HAP-1 (cell line): ENCODE measurements at regions not wholly inside any gene's neighbourhood (a gene's known extent, or its start where the extent isn't known, plus 50 kb on each side); places are given as distances from the start of the nearest gene placed in this dataset.

Experiments used
- DNase-seq, 2 experiments: peaks; one replicate each; pipeline ENCODE4 v3.0.0-alpha.2; 2016 to 2020; ENCODE audit warnings: low spot score in 2 of 2
- H3K27me3 ChIP-seq: fragments of 250-450 bp; sonication (Bioruptor Pico); 2 replicates; pipeline ENCODE4 v1.5.1; 2020; ENCODE audit warnings: low read depth, mild to moderate bottlenecking, moderate library complexity
- H3K36me3 ChIP-seq: fragments of 250-450 bp; sonication (Bioruptor Pico); replicated peaks from 2 replicates; pipeline ENCODE4 v1.5.1; 2020; ENCODE audit warnings: mild to moderate bottlenecking
- H3K4me1 ChIP-seq: fragments of 250-450 bp; sonication (Bioruptor Pico); 2 replicates; pipeline ENCODE4 v1.5.1; 2020; ENCODE audit warnings: mild to moderate bottlenecking
- H3K4me3 ChIP-seq: fragments of 250-450 bp; sonication (Bioruptor Pico); 2 replicates; pipeline ENCODE4 v1.5.1; 2020; ENCODE audit warnings: mild to moderate bottlenecking, moderate library complexity
- H3K9me3 ChIP-seq: fragments of 250-450 bp; sonication (Bioruptor Pico); 2 replicates; pipeline ENCODE4 v1.5.1; 2020; ENCODE audit warnings: mild to moderate bottlenecking, moderate library complexity
- in situ Hi-C: fragments of 300-500 bp; cut with MboI; formaldehyde crosslinking; loops from 3 replicates; pipeline ENCODE4 v1.14.3; 2020; ENCODE audit warnings: low sequenced_read_pairs, inconsistent platforms, mixed read lengths

GRCh38 chr19:46927893-46928292, 67.1 kb downstream of the ARHGAP35 start:
- in situ Hi-C loops = no loop called here
- peaks cover 18% of the 10 kb centered on the region for H3K4me1 ChIP-seq
- DNase-seq = no peak
- H3K36me3 ChIP-seq = no peaks in the 10 kb centered on the region
- H3K4me3 ChIP-seq = no peak overlapping the region
- no peaks in the 10 kb centered on the region for H3K27me3 ChIP-seq
- H3K9me3 ChIP-seq = no peaks in the 10 kb centered on the region

DNA sequence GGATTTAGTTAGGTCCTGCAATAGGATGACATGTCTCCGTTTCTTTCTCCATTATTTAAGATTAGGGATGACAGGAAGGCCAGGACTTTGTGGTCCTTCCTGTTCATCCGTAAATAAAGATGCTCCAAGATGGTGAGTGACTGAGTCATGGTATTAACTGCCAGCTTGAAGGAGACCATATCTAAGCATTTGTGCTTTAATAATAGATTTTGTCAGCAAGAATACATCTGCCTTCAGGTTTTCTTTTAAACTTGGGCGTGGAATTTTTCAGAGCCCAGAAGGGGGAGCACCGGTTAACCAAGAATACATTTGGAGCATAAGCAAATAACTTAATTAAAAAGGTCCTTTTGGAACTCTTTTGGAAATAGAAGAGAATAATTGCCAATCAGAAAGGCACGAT, 68.2 kb downstream of the ARHGAP35 start:
- in situ Hi-C loops = no loop called here
- DNase-seq = no peak
- Histone ChIP-seq H3K9me3 (no peaks in the 10 kb centered on the region), H3K4me1 (peaks cover 18% of the 10 kb centered on the region), H3K27me3 (no peaks in the 10 kb centered on the region), H3K36me3 (no peaks in the 10 kb centered on the region), H3K4me3 (no peak overlapping the region)

DNA sequence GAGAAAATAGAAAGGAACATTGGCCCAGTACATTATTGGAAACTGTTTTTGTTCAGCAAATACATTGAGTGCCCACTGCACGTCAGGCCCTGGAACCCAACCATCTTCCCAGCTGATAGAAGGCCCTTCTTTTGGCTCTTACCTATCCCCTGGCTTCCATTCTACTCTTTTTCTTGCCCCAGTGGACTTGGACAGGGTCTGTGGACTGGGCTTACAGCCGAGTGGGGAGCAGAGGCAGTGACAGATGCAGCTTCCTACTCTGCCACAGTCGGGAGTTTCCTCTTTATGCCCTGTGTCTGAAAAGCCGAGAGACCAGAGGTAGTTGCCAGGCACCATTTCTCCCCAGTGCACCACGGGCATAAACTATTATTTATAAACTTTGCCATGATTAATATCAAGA, 70.4 kb downstream of the ARHGAP35 start:
- Histone ChIP-seq H3K4me1 (peaks cover 10% of the 10 kb centered on the region), H3K4me3 (no peak overlapping the region), H3K36me3 (no peaks in the 10 kb centered on the region), H3K27me3 (no peaks in the 10 kb centered on the region), H3K9me3 (no peaks in the 10 kb centered on the region)
- in situ Hi-C loops = no loop called here
- DNase-seq = no peak

DNA sequence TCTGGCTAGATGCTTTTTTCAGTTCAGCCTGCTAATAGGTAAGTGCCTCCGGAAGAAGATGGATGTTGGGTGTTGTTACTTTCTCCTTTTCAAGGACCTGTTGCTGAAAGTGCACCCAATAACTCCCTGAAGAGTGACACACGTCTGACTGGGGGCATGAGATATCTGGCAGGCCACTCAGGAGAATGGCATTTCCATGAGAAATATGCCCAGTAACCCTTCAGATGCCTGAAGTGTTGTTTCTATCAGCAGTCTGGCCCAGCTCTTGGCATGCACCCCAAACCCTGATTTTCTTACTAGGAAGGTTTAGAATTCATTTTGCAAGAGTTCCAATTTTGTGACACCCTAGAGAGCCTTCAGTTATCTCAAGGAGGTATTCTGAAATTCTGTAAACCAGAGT, 71.5 kb downstream of the ARHGAP35 start:
- no peak for DNase-seq
- Histone ChIP-seq H3K4me1 (no peaks in the 10 kb centered on the region; the same call in 1 of the 2 replicates), H3K4me3 (no peak overlapping the region), H3K9me3 (no peaks in the 10 kb centered on the region), H3K27me3 (no peaks in the 10 kb centered on the region), H3K36me3 (peaks cover 2% of the 10 kb centered on the region; the same call in 1 of the 2 replicates)
- in situ Hi-C loops = no loop called here

DNA sequence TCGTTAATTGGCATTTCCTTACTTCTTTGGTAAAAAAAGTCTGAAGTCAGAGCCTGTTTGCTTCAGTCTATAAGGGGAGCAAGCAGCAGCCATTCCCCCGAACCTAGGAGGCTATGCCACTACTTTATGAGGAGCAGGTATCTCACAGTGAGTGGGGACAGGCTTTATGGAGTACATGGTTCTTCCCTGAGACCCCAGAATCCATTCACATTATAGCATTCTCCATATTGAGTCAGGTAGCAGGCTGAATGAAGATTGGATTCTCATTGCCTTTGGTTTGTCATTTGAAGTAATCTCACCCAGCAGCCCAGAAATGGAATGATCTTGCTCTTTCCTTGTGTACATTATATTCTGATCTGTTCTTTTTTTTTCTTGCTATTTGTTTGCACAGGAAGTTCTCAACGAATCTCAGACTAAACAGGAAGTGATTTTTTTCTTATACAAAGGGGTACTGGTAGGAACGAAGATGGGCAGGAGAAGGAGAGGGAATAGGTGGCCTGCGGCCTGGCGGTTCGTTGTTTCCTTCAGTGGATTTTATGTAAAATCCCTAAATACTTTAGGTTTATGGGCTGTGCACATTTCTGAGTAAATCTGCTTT, 74.4 kb downstream of the ARHGAP35 start:
- Histone ChIP-seq H3K27me3 (no peaks in the 10 kb centered on the region), H3K9me3 (no peaks in the 10 kb centered on the region), H3K36me3 (peaks cover 7% of the 10 kb centered on the region; the same call in 1 of the 2 replicates), H3K4me3 (no peak overlapping the region), H3K4me1 (no peaks in the 10 kb centered on the region)
- no peak for DNase-seq
- in situ Hi-C loops = no loop called here

DNA sequence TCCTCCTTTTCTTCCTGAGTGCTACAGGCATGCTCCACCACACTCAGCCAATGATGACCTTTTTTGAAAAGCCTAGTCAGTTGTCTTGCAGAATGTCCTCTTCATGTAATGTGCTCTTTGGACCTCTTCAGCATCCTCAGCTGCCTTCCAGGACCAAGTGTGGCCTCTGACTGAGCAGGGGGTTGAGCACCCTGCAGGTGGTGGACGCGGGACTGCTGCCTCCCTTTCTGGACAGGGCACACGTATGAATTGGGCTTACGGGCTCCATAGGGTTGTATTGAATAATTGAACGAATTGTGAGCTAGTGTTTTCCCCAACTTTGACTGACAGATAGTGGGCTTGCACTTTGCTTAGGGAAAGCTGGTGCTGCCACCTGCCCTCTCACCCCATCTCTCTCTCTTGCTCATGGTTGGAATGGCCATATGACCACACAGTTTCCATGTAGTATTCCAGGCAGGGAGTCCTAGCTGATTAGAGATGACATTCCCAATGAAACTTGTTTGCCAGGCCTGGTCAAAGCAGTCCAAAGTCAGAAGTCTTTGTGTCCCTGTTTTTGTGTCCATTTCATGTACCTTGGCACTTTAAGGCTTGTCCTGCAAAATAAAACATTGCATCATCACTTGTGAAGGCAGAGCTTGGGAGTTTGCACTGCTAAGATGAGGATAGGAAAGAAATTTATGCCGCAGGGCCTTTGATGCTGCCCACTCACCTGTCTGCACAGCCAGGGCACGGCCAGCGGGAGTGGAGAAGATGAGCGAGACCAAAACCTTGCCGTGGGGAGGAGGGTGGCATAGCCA, 76.3 kb upstream of the NPAS1 start:
- H3K4me3 ChIP-seq = no peak overlapping the region
- no peaks in the 10 kb centered on the region for H3K9me3 ChIP-seq
- DNase-seq = no peak
- no peaks in the 10 kb centered on the region for H3K4me1 ChIP-seq
- H3K27me3 ChIP-seq = no peaks in the 10 kb centered on the region
- in situ Hi-C loops = no loop called here
- peaks cover 11% of the 10 kb centered on the region; the same call in 1 of the 2 replicates for H3K36me3 ChIP-seq

GRCh38 chr19:46944123-46944748, 75.4 kb upstream of the NPAS1 start:
- no peak for DNase-seq
- Histone ChIP-seq H3K27me3 (no peaks in the 10 kb centered on the region), H3K4me1 (no peaks in the 10 kb centered on the region), H3K9me3 (no peaks in the 10 kb centered on the region), H3K4me3 (no peak overlapping the region), H3K36me3 (peaks cover 11% of the 10 kb centered on the region; the same call in 1 of the 2 replicates)
- in situ Hi-C loops = no loop called here

GRCh38 chr19:46944918-46945628, 74.6 kb upstream of the NPAS1 start:
- in situ Hi-C loops = no loop called here
- Histone ChIP-seq H3K9me3 (no peaks in the 10 kb centered on the region), H3K27me3 (no peaks in the 10 kb centered on the region), H3K4me3 (no peak overlapping the region), H3K4me1 (no peaks in the 10 kb centered on the region), H3K36me3 (peaks cover 11% of the 10 kb centered on the region; the same call in 1 of the 2 replicates)
- peak in 1 of 2 experiments; percentile 66 for DNase-seq

DNA sequence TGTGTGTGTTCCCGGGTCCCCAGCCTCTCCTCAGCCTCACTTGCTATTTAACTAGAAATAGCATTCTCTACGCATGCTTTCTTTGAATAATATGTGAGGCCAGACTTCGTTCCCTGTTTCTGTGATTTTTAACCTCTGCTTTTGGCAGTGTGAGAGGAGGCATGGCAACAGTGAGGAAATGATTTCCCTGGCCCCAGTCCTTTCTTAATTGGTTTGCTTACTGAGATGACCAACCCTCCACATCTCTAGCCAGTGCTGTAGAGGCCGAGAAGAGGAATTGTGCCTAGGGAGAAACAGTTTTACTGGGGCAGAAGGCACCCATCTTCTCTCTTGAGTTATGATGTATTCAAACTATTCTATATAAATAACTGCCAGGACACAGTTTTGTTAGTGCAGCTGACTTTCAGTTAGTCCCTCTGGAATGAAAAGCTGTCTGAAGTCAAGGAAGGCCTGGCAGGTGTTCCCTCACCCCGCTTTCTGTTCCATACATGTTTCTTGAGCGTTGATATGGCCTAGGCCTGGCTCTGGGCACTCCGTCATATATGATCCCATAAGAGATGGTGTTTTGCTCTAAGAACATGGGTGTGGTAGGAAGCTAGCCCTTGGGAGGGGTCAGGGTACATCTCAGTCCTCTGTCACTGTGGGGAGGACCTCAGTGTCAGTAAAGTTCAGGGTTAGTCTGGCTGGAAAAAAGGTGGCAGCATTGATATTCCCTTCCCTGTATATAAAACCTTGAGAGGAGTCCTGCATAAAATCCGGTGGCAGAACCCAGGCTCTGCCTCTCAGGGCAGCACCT, 73.7 kb upstream of the NPAS1 start:
- no peaks in the 10 kb centered on the region for H3K9me3 ChIP-seq
- peaks cover 11% of the 10 kb centered on the region; the same call in 1 of the 2 replicates for H3K36me3 ChIP-seq
- H3K27me3 ChIP-seq = no peaks in the 10 kb centered on the region
- DNase-seq = no peak
- H3K4me1 ChIP-seq = no peaks in the 10 kb centered on the region
- in situ Hi-C loops = no loop called here
- no peak overlapping the region for H3K4me3 ChIP-seq

GRCh38 chr19:46946611-46947238, 72.9 kb upstream of the NPAS1 start:
- DNase-seq = no peak
- in situ Hi-C loops = no loop called here
- no peak overlapping the region for H3K4me3 ChIP-seq
- H3K27me3 ChIP-seq = no peaks in the 10 kb centered on the region
- no peaks in the 10 kb centered on the region for H3K9me3 ChIP-seq
- H3K4me1 ChIP-seq = no peaks in the 10 kb centered on the region
- H3K36me3 ChIP-seq = peaks cover 11% of the 10 kb centered on the region; the same call in 1 of the 2 replicates

- no peaks in the 10 kb centered on the region for H3K4me1 ChIP-seq
- no peaks in the 10 kb centered on the region for H3K9me3 ChIP-seq
- H3K36me3 ChIP-seq = peaks cover 11% of the 10 kb centered on the region; the same call in 1 of the 2 replicates
- no peak overlapping the region for H3K4me3 ChIP-seq
- in situ Hi-C loops = no loop called here
- no peak for DNase-seq
- no peaks in the 10 kb centered on the region for H3K27me3 ChIP-seq
These were observed 71.8 kb upstream of the NPAS1 start for GRCh38 chr19:46947866-46948265.

DNA sequence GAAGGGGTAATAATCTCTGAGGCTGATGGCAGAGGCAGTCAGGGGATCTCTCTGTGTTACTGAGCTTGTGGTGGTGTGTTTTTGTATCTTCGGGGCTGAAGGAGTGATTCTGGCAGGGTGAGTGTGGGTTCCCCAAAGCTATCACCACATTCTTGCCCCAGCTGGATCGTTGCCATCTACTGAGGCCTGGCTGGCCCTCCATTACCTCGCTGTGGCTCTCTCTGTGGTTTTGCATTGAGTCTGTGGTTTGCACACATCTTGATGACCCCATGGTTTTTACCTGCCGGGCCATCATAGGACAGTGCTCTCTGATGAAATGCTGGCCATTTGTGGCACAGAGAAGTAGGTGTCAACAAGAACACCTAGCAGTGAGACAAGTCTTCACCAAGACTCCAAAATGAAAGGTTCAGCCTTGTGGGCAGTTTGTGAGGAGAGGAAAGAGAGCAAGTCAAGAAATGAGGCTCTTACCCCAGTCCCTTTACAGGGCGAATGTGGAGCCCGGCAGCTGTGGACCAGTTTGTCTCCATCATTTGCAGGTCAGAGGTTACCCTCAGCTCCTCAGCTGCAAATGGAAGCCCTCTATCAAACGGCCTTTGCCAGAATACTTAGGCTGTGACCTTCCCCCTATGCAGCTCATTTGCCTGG, 69.0 kb upstream of the NPAS1 start:
- H3K4me3 ChIP-seq = no peak overlapping the region
- no peaks in the 10 kb centered on the region for H3K27me3 ChIP-seq
- in situ Hi-C loops = no loop called here
- H3K36me3 ChIP-seq = peaks cover 8% of the 10 kb centered on the region
- DNase-seq = no peak
- H3K4me1 ChIP-seq = peaks cover 8% of the 10 kb centered on the region
- no peaks in the 10 kb centered on the region for H3K9me3 ChIP-seq
